Left forelimb (tissue), 1 donor: ENCODE measurements at regions not wholly inside any gene's neighbourhood (a gene's known extent, or its start where the extent isn't known, plus 50 kb on each side); places are given as distances from the start of the nearest gene placed in this dataset.

ENCODE experiments used
- DNase-seq: peaks from one replicate; pipeline ENCODE4 v3.0.0-alpha.2; 2018; ENCODE audit warnings: low spot score

- peak; percentile 44 for DNase-seq
Measured at GRCh38 chr2:239471011-239471792, 70.4 kb upstream of the HDAC4 start.

GRCh38 chr2:239470151-239470900 is 69.5 kb upstream of the HDAC4 start:
- peak; percentile 30 for DNase-seq

- peak; percentile 23 for DNase-seq
Measured at GRCh38 chr2:239469106-239469960, 68.5 kb upstream of the HDAC4 start.

GRCh38 chr2:239468491-239469105 is 67.8 kb upstream of the HDAC4 start:
- DNase-seq: peak; percentile 62

- peak; percentile 41 for DNase-seq
Measured at GRCh38 chr2:239467956-239468490, 67.2 kb upstream of the HDAC4 start.

GRCh38 chr2:239467281-239467955 is 66.6 kb upstream of the HDAC4 start:
- peak; percentile 22 for DNase-seq

GRCh38 chr2:239466755-239467271 is 66.0 kb upstream of the HDAC4 start:
- peak; percentile 42 for DNase-seq

- DNase-seq: peak; percentile 51
Measured at GRCh38 chr2:239466061-239466754, 65.4 kb upstream of the HDAC4 start.

- peak; percentile 61 for DNase-seq
Measured at GRCh38 chr2:239465017-239466001, 64.5 kb upstream of the HDAC4 start.

- peak; percentile 56 for DNase-seq
Measured at GRCh38 chr2:239464166-239465016, 63.6 kb upstream of the HDAC4 start.

GRCh38 chr2:239463541-239464165 is 62.8 kb upstream of the HDAC4 start:
- peak; percentile 57 for DNase-seq

GRCh38 chr2:239462671-239463506 is 62.1 kb upstream of the HDAC4 start:
- peak; percentile 36 for DNase-seq

- peak; percentile 5 for DNase-seq
Measured at GRCh38 chr2:239462191-239462515, 61.3 kb upstream of the HDAC4 start.

GRCh38 chr2:239461291-239462190 is 60.7 kb upstream of the HDAC4 start:
- DNase-seq: peak; percentile 34

- no peak for DNase-seq
Measured at GRCh38 chr2:239460780-239461179, 60.0 kb upstream of the HDAC4 start.

GRCh38 chr2:239459606-239460005 is 58.8 kb upstream of the HDAC4 start:
- peak; percentile 40 for DNase-seq
